Lower leg skin (tissue), 3 donors: ENCODE measurements at regions not wholly inside any gene's neighbourhood (a gene's known extent, or its start where the extent isn't known, plus 50 kb on each side); places are given as distances from the start of the nearest gene placed in this dataset.

Experiments
- POLR2A ChIP-seq, 2 donors: fragments of 450-650 bp; IDR thresholded peaks; one replicate each; pipeline ENCODE4 v1.6.1; 2016 to 2017; ENCODE audit warnings: antibody characterized with exemption in 2 of 2, mild to moderate bottlenecking in 1 of 2, moderate library complexity in 1 of 2
- TF ChIP-seq, protein P1 (sequence below), 3 donors: fragments of 450-650 bp; IDR thresholded peaks; one replicate each; pipeline ENCODE4 v1.5.1; 2016; ENCODE audit warnings: antibody characterized with exemption in 3 of 3, mild to moderate bottlenecking in 3 of 3, moderate library complexity in 2 of 3

GRCh38 chr6:44598679-44599078 is 211.2 kb downstream of the CDC5L start:
- TF ChIP-seq, protein P1, sequence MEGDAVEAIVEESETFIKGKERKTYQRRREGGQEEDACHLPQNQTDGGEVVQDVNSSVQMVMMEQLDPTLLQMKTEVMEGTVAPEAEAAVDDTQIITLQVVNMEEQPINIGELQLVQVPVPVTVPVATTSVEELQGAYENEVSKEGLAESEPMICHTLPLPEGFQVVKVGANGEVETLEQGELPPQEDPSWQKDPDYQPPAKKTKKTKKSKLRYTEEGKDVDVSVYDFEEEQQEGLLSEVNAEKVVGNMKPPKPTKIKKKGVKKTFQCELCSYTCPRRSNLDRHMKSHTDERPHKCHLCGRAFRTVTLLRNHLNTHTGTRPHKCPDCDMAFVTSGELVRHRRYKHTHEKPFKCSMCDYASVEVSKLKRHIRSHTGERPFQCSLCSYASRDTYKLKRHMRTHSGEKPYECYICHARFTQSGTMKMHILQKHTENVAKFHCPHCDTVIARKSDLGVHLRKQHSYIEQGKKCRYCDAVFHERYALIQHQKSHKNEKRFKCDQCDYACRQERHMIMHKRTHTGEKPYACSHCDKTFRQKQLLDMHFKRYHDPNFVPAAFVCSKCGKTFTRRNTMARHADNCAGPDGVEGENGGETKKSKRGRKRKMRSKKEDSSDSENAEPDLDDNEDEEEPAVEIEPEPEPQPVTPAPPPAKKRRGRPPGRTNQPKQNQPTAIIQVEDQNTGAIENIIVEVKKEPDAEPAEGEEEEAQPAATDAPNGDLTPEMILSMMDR (IDR thresholded peaks at IDR 0.05) = no peak
- TF ChIP-seq POLR2A (IDR thresholded peaks at IDR 0.05) = no peak
